ENCODE measurements at regions not wholly inside any gene's neighbourhood (a gene's known extent, or its start where the extent isn't known, plus 50 kb on each side); places are given as distances from the start of the nearest gene placed in this dataset.

- 60% methylated on average over 1 of the region's 13 CpGs for WGBS (ENCODE audit: insufficient coverage, low lambda C conversion rate)
- Histone ChIP-seq H3K4me3 (ENCODE audit: low read length) (no peak overlapping the region), H3K36me3 (ENCODE audit: control insufficient read depth, insufficient read depth, low read length) (no peaks in the 10 kb centered on the region), H3K4me1 (ENCODE audit: control insufficient read depth, insufficient read depth, low read length) (peaks cover 15% of the 10 kb centered on the region), H3K27ac (ENCODE audit: low read length) (no peak overlapping the region), H3K9me3 (ENCODE audit: control insufficient read depth, low read depth, low read length) (no peaks in the 10 kb centered on the region), H3K27me3 (ENCODE audit: control insufficient read depth, insufficient read depth, low read length) (no peaks in the 10 kb centered on the region)
- DNase-seq: peak in 1 of 2 donors; percentile 44
Observed at GRCh38 chr2:111663471-111664274, 220.3 kb downstream of the ANAPC1 start.

- peaks cover 10% of the 10 kb centered on the region for H3K4me1 ChIP-seq (ENCODE audit: control insufficient read depth, insufficient read depth, low read length)
- H3K4me3 ChIP-seq (ENCODE audit: low read length): no peak overlapping the region
- H3K9me3 ChIP-seq (ENCODE audit: control insufficient read depth, low read depth, low read length): no peaks in the 10 kb centered on the region
- no peak overlapping the region for H3K27ac ChIP-seq (ENCODE audit: low read length)
- H3K36me3 ChIP-seq (ENCODE audit: control insufficient read depth, insufficient read depth, low read length): no peaks in the 10 kb centered on the region
- no peak for DNase-seq
- no peaks in the 10 kb centered on the region for H3K27me3 ChIP-seq (ENCODE audit: control insufficient read depth, insufficient read depth, low read length)
- 80% methylated on average over 1 of the region's 4 CpGs for WGBS (ENCODE audit: insufficient coverage, low lambda C conversion rate)
Observed at GRCh38 chr2:111664275-111664850, 219.6 kb downstream of the ANAPC1 start.

- no peaks in the 10 kb centered on the region for H3K9me3 ChIP-seq (ENCODE audit: control insufficient read depth, low read depth, low read length)
- H3K4me3 ChIP-seq (ENCODE audit: low read length): no peak overlapping the region
- no peaks in the 10 kb centered on the region for H3K27me3 ChIP-seq (ENCODE audit: control insufficient read depth, insufficient read depth, low read length)
- H3K4me1 ChIP-seq (ENCODE audit: control insufficient read depth, insufficient read depth, low read length): peaks cover 4% of the 10 kb centered on the region
- no peak for DNase-seq
- no CpG with 5 or more reads among the region's 7 CpGs for WGBS (ENCODE audit: insufficient coverage, low lambda C conversion rate)
- H3K36me3 ChIP-seq (ENCODE audit: control insufficient read depth, insufficient read depth, low read length): no peaks in the 10 kb centered on the region
- no peak overlapping the region for H3K27ac ChIP-seq (ENCODE audit: low read length)
Observed at GRCh38 chr2:111665011-111665410, 219.0 kb downstream of the ANAPC1 start.

- H3K4me1 ChIP-seq (ENCODE audit: control insufficient read depth, insufficient read depth, low read length): no peaks in the 10 kb centered on the region
- no peak overlapping the region for H3K27ac ChIP-seq (ENCODE audit: low read length)
- H3K27me3 ChIP-seq (ENCODE audit: control insufficient read depth, insufficient read depth, low read length): no peaks in the 10 kb centered on the region
- WGBS (ENCODE audit: insufficient coverage, low lambda C conversion rate): no CpG with 5 or more reads among the region's 3 CpGs
- H3K4me3 ChIP-seq (ENCODE audit: low read length): no peak overlapping the region
- H3K9me3 ChIP-seq (ENCODE audit: control insufficient read depth, low read depth, low read length): no peaks in the 10 kb centered on the region
- no peaks in the 10 kb centered on the region for H3K36me3 ChIP-seq (ENCODE audit: control insufficient read depth, insufficient read depth, low read length)
- DNase-seq: no peak
Observed at GRCh38 chr2:111665551-111666116, 218.4 kb downstream of the ANAPC1 start.

GRCh38 chr2:111666160-111666559 is 217.8 kb downstream of the ANAPC1 start:
- WGBS (ENCODE audit: insufficient coverage, low lambda C conversion rate): 100% methylated on average over 1 of the region's 2 CpGs
- H3K9me3 ChIP-seq (ENCODE audit: control insufficient read depth, low read depth, low read length): no peaks in the 10 kb centered on the region
- H3K4me1 ChIP-seq (ENCODE audit: control insufficient read depth, insufficient read depth, low read length): no peaks in the 10 kb centered on the region
- DNase-seq: no peak
- H3K27ac ChIP-seq (ENCODE audit: low read length): no peak overlapping the region
- no peaks in the 10 kb centered on the region for H3K27me3 ChIP-seq (ENCODE audit: control insufficient read depth, insufficient read depth, low read length)
- no peak overlapping the region for H3K4me3 ChIP-seq (ENCODE audit: low read length)
- H3K36me3 ChIP-seq (ENCODE audit: control insufficient read depth, insufficient read depth, low read length): no peaks in the 10 kb centered on the region

- Histone ChIP-seq H3K27ac (ENCODE audit: low read length) (no peak overlapping the region), H3K4me1 (ENCODE audit: control insufficient read depth, insufficient read depth, low read length) (no peaks in the 10 kb centered on the region), H3K4me3 (ENCODE audit: low read length) (no peak overlapping the region), H3K27me3 (ENCODE audit: control insufficient read depth, insufficient read depth, low read length) (no peaks in the 10 kb centered on the region), H3K36me3 (ENCODE audit: control insufficient read depth, insufficient read depth, low read length) (no peaks in the 10 kb centered on the region), H3K9me3 (ENCODE audit: control insufficient read depth, low read depth, low read length) (peaks cover 4% of the 10 kb centered on the region)
- no CpG with 5 or more reads among the region's 8 CpGs for WGBS (ENCODE audit: insufficient coverage, low lambda C conversion rate)
- no peak for DNase-seq
Observed at GRCh38 chr2:111667001-111667400, 217.0 kb downstream of the ANAPC1 start.

GRCh38 chr2:111667542-111668273 is 216.3 kb downstream of the ANAPC1 start:
- DNase-seq: no peak

GRCh38 chr2:111668274-111668616 is 215.7 kb downstream of the ANAPC1 start:
- WGBS (ENCODE audit: insufficient coverage, low lambda C conversion rate): no CpG with 5 or more reads among the region's 4 CpGs
- Histone ChIP-seq H3K9me3 (ENCODE audit: control insufficient read depth, low read depth, low read length) (peaks cover 4% of the 10 kb centered on the region), H3K4me3 (ENCODE audit: low read length) (no peak overlapping the region), H3K27ac (ENCODE audit: low read length) (no peak overlapping the region), H3K4me1 (ENCODE audit: control insufficient read depth, insufficient read depth, low read length) (no peaks in the 10 kb centered on the region), H3K36me3 (ENCODE audit: control insufficient read depth, insufficient read depth, low read length) (no peaks in the 10 kb centered on the region), H3K27me3 (ENCODE audit: control insufficient read depth, insufficient read depth, low read length) (no peaks in the 10 kb centered on the region)
- no peak for DNase-seq

More at GRCh38 chr2:111667542-111668273, 216.3 kb downstream of the ANAPC1 start:
- H3K27ac ChIP-seq (ENCODE audit: low read length): no peak overlapping the region
- H3K4me3 ChIP-seq (ENCODE audit: low read length): no peak overlapping the region
- H3K9me3 ChIP-seq (ENCODE audit: control insufficient read depth, low read depth, low read length): peaks cover 4% of the 10 kb centered on the region
- no peaks in the 10 kb centered on the region for H3K36me3 ChIP-seq (ENCODE audit: control insufficient read depth, insufficient read depth, low read length)
- no peaks in the 10 kb centered on the region for H3K27me3 ChIP-seq (ENCODE audit: control insufficient read depth, insufficient read depth, low read length)
- no peaks in the 10 kb centered on the region for H3K4me1 ChIP-seq (ENCODE audit: control insufficient read depth, insufficient read depth, low read length)
- no CpG with 5 or more reads among the region's 3 CpGs for WGBS (ENCODE audit: insufficient coverage, low lambda C conversion rate)

- H3K36me3 ChIP-seq (ENCODE audit: control insufficient read depth, insufficient read depth, low read length): no peaks in the 10 kb centered on the region
- H3K27me3 ChIP-seq (ENCODE audit: control insufficient read depth, insufficient read depth, low read length): no peaks in the 10 kb centered on the region
- no peak for DNase-seq
- no peaks in the 10 kb centered on the region for H3K4me1 ChIP-seq (ENCODE audit: control insufficient read depth, insufficient read depth, low read length)
- no peak overlapping the region for H3K4me3 ChIP-seq (ENCODE audit: low read length)
- 100% methylated on average over 1 of the region's 5 CpGs for WGBS (ENCODE audit: insufficient coverage, low lambda C conversion rate)
- H3K27ac ChIP-seq (ENCODE audit: low read length): no peak overlapping the region
- peaks cover 4% of the 10 kb centered on the region for H3K9me3 ChIP-seq (ENCODE audit: control insufficient read depth, low read depth, low read length)
Observed at GRCh38 chr2:111668741-111669140, 215.3 kb downstream of the ANAPC1 start.

- DNase-seq: no peak
Observed at GRCh38 chr2:111669928-111670695, 213.9 kb downstream of the ANAPC1 start.

More at GRCh38 chr2:111669928-111670695, 213.9 kb downstream of the ANAPC1 start:
- H3K36me3 ChIP-seq (ENCODE audit: control insufficient read depth, insufficient read depth, low read length): no peaks in the 10 kb centered on the region
- peaks cover 4% of the 10 kb centered on the region for H3K9me3 ChIP-seq (ENCODE audit: control insufficient read depth, low read depth, low read length)
- no peaks in the 10 kb centered on the region for H3K27me3 ChIP-seq (ENCODE audit: control insufficient read depth, insufficient read depth, low read length)
- no peak overlapping the region for H3K4me3 ChIP-seq (ENCODE audit: low read length)
- H3K27ac ChIP-seq (ENCODE audit: low read length): no peak overlapping the region
- H3K4me1 ChIP-seq (ENCODE audit: control insufficient read depth, insufficient read depth, low read length): no peaks in the 10 kb centered on the region
- 13% methylated on average over 1 of the region's 11 CpGs for WGBS (ENCODE audit: insufficient coverage, low lambda C conversion rate)
